Left lobe of liver (tissue), 2 donors: ENCODE measurements at regions not wholly inside any gene's neighbourhood (a gene's known extent, or its start where the extent isn't known, plus 50 kb on each side); places are given as distances from the start of the nearest gene placed in this dataset.

Source experiments
- ATAC-seq: fragments of 200-7000 bp; cut with Tn5 transposase; one replicate; pipeline ENCODE4 v1.9.1; 2020; ENCODE audit warnings: mild to moderate bottlenecking, moderate library complexity
- DNase-seq: peaks from one replicate; pipeline ENCODE4 v3.0.0-alpha.2; 2020; ENCODE audit warnings: low spot score
- donor health status: DM: no; HTN: no; CAD: no; lungs with moderate emphysema.
- donor health status: DM: no; HTN: yes; CAD: no.

DNA sequence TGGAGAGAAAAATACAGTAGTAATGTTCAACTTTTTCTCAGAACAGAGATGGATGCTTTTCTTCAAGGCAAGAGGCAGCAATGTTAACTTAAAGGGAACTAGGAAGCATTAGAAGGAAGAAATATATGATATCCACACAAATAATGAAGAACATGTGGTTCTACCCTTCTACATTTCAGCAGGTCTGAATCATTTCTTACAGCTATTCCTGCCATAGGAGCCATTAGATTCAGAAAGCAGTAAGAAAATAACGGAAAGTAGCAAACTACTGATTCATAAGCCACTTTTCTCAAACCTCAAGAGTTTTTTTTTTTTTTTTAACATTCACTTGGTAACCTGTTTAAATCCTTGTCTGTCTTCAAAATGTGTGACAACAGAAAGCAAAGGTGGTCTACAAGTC, 1251.6 kb upstream of the AGA start:
- ATAC-seq (no peak), DNase-seq (no peak)

DNA sequence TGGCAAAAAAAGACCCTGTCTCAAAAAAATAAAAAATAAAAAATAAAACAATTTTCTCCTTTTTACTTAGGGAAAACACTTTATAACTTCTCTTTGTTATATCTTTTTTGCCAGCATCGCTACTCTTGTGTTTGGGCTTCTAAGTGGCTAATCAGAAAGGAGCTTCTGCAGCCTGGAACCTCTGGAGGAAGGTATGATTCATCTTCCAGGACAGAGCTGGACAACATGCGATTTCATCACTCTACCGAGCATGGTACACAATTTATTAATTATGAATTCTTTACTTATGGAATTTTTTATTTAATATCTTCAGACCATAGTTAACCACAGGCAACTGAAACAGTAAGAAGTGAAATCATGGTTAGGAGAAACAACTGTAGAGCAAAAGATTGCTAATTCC, 1254.3 kb upstream of the AGA start:
- no peak for ATAC-seq
- no peak for DNase-seq

DNA sequence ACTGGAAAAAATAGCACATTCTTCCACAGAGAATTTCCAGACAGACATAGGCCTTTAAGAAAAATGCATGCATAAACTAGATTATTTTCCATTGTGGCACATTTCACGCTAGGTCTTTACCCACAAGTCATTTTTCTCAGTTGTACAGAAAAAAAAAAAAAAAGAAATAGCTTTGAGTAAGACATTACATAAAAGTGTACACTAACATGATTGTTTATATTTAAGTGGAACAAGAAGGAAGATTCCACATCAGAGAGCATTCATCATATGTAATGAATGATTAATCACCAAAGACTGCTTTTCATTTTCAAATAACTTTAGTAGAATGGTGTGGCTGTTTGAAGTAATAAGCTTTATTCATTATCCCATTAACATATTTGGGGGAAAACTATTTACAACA, 1270.2 kb upstream of the AGA start:
- DNase-seq: no peak
- ATAC-seq: no peak

DNA sequence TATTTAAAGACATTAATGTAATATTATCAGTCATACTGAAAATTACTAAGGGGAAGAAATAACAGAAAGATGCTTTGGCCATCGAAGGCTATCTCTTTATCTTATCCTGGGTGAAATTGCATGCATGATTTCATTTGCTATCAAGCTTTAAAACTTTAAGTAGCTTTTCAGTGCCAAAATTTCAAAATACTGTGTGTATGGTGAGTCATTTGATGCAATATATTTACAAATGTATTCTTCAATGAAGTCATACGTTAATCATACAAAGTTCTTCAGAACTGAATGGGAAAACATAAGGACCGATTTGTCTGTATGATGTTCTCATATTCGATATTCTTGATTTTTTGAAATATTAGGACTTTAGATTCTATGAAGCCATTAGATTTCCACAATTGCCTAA, 1295.8 kb upstream of the AGA start:
- ATAC-seq: no peak
- no peak for DNase-seq

DNA sequence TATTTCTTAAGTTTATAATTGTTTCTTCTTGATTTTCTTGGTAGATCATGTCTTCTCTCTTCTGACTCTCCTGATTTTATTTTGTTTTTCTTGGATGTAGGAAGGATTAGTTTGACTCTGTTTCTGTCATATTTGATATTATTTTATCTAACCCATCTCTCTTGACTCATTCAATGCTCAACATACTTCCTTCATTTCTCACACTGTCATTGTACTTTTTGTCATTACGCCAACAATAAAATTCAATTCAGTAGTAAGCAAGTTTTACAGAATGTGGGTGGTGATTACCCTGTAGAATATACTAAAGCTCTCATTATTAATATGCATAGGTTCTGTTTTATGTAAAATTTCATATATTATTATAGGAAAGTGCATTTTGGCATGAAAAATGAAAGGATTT, 1303.0 kb upstream of the AGA start:
- no peak for DNase-seq

DNA sequence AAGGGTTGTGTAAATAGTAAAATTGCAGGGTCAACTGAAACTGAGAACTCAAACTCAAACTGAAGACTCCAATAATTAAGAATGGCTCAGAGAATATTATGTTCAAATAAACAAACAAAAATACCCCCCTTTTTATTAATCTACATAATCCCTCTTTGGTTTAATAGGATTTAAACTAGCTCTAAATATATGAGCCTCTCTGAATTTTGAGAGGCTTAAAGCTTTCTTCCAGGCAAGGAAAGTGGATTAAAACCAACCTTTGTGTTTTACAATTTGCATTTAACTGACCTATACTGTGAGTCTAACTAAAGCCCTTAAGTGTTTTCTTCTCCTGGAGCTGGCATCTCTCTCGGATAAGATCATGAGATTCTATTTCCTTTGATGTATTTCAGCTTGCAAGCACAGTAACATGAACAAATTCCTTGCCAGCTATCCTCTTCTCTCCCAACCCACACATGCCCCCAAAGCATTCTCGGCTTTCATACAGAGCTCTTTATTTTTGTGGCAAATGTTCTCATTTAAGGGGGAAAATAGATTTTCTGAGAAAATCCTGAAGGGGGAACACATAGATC, 1310.8 kb upstream of the AGA start:
- ATAC-seq (no peak), DNase-seq (no peak)

More for the DNA sequence above, 1303.0 kb upstream of the AGA start:
- ATAC-seq: no peak

DNA sequence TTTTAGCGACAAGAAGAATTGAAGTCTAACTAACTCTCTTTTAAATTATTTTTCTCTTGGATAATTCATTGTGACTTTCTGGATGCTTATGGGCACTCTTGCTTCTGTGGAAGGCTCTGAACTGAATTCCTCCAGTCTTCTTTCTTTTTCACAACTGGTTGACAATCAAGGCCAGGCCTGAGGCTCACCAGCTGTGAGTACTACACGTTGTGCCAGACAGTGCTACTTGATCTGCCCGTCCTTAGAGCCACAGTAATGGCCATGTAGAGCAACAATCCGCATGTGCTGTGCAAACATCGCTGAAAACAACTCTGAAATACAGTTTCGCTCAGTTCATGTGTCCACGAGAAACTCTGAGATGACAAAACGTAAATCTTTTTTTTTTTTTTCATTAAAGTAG, 1336.3 kb upstream of the AGA start:
- no peak for ATAC-seq
- no peak for DNase-seq

DNA sequence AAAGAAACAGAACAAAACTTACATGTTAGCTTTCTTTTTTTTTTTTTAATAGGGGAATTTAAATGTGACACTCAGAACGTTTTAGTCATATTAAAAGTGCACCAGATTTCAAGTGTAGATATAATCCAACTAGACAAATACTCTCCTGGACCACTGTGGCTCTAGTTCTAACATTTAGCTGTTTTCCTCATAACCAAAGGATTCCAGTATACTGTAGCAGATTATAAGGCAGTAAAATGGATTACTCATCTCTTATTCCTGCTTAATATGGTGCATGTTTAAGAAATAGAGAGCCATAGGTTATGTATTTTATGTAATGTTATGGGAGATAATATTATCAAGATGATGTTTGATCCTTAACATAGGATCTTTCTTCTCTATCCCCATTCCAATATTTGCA, 1339.5 kb upstream of the AGA start:
- no peak for DNase-seq
- ATAC-seq: no peak

DNA sequence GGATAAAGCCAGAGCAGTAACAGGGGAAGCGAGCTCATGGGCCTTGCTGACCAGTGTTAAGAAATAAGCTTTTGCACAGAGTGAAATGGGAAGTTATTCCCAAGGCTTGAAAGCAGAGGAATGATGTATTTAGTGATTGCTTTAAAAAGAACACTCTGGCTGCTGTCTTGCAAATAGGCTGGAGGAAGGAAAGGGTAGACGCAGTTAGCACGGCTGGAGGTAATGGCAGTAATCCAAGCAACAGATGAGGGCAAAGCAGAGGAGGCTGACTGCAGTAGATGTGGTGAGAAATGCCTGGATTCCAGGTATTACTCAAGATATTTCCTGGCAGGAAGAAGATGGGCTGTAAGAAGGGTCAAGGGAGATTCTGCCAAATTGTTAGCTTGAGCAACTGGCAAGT, 1342.3 kb upstream of the AGA start:
- DNase-seq (no peak), ATAC-seq (no peak)

DNA sequence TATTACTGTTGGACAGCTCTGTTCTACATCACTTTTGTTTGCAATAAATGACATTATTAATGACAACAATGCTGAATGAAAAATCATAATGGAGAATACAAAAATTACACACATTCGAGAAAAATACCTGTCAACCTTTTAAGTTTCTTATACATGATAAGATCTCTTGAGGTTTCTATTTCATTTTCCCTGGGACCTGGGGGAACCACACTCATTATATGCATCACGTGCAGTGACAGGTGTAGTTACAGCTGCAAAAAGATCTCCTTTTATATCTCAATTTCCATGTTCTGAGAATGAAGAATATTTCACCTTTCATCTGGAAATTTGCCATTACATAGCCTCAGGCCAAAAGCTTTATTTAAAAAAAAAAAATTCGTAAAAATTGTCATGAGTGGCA, 1347.0 kb upstream of the AGA start:
- DNase-seq: no peak
- ATAC-seq: no peak

DNA sequence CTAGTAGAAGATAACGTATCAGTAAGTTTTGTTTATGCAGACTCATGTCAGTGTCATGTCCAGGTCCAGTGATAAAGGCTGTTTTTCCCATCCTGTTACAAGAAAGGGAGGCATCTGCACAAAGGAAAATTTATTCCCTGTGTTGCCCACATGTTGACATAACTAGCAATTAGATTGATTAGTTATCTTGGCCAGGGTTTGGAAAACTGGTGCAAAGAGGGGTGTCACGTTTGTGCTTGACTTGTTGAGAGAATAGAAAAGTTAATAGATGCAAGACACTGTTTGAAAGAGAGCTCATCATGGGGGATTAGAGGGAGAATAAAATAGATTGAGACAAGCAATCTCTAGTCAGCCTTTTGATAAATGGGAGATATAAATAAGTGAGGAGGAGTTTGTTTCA, 1357.0 kb upstream of the AGA start:
- DNase-seq: no peak
- no peak for ATAC-seq

DNA sequence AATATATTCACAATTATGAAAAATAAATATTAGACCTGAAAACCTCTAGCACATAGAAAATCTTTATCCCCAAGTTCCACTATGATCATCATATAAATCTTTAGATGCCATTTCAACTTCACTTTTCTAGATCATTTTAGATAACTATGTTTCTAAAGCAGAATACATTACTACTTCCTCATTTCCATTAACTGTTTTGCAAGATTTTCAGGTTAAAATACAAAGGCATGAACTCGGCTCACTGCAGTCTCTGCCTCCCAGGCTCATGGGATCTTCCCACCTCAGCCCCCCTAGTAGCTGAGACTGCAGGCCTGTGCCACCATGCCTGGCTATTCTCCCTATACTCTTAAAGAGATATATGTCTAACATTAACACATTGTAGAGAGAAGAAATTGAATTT, 1365.9 kb upstream of the AGA start:
- DNase-seq: no peak
- no peak for ATAC-seq

DNA sequence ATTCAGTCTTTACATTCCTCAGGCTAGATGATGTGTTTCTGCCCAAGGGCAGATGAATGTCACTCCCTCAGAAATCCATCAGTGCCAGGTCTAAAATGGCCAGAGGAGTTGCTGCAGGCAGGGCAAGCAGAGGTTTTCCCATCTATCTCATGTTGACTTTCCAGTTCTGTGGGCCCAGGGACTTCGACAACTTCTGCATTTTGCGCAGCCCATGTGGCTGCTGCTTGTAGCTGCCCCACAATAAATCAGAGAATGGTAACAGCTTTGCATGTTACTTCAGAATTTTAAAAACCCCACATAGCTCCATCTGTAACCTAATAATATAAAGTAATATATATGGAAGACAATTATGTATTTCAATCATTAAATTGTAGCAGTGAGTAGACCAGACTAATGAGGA, 1367.7 kb upstream of the AGA start:
- ATAC-seq: no peak
- no peak for DNase-seq

DNA sequence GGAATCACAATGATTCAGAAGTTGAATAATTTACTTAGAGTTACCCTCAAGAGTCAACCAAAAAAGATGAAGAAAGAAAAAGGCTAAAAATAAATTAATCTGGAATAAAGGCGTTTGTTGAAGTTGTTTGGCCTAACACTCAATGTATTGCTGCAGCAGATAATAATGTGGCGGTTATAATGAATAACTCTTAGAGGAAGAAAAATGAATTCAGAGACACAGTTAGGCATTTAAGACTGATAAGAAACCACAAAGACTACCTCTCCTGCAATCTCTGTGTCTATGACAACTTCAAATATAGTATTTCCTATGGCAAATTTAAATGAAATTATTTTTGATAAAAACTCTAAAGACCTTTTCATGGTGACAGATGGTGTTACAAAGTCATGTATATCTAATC, 1369.1 kb upstream of the AGA start:
- no peak for ATAC-seq
- DNase-seq: no peak

DNA sequence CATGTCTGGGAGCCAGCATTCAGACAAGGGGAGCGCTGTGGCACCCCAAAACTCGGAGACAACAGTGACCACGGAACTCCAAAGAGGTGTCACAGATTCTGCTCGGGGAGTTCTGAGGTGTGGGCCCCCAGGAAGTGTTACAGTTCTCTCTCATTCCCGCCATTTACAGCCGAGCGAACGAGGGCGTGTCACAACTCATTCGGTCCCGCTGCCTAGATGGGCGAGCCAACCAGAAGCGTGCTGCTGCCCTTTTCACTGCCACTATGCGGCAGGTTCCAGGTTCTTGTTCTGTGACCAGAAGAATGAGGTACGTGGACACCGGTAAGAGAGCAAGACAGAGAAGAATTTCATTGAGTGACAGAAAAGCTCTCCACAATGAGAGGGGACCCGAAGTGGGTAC, 1370.6 kb upstream of the AGA start:
- DNase-seq (no peak), ATAC-seq (no peak)

DNA sequence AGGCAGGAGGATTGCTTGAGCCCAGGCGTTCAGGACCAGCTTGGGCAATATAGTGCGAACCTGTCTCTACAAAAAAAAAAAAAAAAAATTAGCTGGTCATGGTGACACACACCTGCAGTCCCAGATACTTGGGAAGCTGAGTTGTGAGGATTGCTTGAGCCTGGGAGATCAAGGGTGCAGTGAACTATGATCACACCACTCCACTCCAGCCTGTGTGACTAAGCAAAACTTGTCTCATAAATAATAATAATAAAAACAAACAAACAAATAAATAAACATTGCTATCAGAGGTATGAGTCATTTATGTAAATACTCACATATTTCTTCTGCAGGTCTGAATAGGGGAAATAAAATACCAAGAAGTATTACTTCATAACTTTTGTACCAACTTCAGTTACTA, 1372.7 kb upstream of the AGA start:
- DNase-seq (no peak), ATAC-seq (no peak)

DNA sequence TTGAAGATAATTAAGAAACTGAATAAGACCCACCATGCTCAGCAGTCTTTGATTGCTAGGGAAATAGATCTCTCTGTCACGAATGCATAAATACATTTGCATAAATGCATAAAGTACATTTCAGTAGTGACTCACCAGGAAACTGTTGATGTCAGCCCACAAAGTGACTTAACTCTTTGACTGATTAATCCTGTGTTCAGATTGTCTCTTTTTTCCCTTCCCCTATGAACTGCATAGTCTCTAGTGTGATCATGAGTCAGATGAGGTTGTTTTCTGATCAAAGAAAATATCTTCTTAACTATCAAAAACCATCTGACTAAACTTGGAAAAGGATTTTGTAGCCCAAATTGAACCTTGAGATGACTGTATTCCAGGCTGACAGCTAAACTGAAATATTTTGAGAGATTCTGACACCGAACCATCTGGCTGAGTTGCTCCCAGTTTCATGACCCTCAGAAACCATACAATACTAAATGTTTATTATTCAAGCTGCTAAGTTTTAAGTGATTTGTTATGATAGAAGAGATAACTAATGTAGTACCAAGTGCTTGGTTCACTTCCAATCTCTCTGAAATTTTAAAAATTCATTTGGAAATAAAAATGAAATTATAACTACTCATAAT, 1381.5 kb upstream of the AGA start:
- no peak for ATAC-seq
- DNase-seq: no peak

DNA sequence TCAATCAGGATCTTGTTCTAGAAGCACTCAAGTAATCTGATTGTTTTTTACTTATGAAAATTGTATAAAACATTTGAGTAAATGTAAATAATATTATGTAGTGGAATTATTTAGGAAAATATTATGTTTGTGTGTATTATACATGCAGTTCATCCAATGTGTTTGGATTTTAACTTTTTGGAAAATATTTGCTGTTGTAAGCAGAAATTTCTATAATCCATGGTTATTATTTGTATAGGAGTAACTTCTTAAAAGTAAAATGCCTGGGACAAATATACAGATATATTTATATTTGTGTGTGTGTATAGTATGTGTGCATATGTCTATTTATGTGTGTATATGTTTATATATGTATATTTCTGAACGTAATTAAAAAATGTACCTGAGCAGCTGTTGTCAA, 1394.6 kb upstream of the AGA start:
- DNase-seq (no peak), ATAC-seq (no peak)

DNA sequence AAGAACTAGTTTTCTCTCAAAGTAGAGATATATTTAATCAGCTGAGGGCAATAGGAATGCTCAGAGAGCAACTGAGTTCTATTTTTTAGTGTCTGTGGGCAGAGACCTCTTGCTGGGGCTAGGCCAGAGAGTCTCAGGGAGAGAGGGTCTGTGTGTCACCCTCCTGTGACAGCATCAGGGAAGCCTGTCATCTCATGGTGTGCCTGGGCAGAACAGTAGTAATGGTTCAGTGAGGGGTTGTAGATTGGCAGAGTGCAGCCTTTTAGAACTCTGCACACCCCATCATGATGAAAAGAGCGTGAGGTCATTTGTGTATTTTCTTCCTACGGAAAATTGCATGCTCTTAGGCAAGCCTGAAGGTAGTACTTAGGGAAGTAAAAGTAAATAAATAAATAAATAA, 1396.5 kb upstream of the AGA start:
- ATAC-seq (no peak), DNase-seq (no peak)

DNA sequence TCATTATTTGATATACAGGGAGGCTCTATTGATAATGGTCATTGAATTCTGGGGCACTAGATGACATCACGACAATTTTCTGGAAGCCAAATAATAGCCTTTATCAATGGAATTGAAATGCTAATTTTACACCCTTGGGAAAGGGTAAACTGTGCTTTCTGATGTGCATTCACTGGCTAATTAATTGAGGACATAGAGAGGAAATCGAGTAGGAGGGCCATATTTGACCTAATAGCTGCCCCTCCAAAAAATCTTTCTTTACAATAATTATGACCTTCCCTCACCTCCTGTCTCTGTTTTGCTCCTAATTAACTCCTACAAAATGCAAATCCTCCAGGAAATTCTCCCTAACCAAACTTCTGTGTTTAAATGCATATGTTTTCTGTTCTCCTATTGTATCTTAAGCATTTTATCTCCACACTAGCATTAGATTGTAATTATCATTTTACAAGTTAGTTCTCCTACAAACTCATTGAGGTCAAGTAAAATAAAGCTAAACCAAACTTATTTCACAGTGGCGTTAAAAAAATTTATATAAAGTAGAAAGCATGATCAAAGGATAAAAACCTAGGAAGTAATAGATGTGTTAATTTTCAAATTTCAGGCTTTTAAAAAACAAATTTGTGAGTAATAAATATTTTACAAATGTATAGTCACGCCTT, 1414.0 kb upstream of the AGA start:
- no peak for DNase-seq
- no peak for ATAC-seq

DNA sequence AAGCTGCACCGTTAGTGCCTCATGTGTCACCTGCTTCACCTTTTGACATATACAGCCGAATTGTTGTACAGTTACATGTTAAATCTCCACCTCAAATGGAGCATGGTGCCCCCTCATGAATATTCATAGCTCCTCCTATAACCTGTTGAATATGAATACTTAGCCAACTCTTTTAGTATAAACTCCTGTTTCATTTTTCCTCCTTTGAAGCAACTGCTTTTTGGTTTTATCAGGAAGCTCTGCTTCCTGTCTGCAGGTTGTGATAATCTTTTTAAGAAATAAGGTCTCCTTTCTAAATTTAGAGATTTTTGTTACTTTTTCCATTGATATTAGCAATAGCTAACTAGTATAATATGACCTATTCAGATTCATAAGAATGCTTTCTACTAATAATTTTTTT, 1429.2 kb upstream of the AGA start:
- no peak for DNase-seq
- no peak for ATAC-seq

DNA sequence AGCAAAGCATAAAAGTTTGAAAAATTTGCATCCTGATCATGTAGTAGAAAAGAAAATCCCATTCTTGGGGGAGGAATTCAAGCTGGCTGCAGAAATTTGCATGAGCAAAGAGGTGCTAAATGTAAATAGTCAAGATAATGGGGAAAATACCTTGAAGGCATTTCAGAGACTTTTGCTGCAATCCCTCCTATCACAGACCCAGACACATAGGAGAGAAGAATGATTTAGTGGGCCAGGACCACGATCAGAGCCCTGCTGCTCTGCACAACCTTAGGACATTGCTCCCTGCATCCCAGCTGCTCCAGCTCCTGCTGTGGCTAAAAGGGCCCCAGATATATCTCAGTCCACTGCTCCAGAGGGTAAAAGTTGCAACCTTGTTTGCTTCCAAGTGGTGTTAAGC, 1439.7 kb upstream of the AGA start:
- ATAC-seq (no peak), DNase-seq (no peak)

DNA sequence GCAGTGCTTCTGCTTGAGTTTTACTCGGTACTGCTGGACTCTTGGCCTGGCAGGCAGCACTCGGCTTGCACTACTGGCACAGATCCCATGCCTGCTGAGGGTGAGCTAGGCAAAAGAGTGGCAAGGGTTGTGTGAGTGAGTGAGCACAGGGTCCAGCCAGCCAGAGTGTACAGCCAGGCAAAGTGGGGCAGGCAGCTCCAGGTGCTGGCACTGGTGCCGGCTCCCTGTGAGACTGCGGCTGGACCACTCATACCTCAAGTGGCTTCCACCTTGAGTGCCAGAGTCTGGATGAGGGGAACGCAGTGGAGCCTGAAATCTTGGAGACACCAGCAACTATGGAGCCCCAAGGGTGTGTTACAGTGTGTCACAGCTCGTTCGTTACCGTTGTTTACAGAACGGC, 1451.9 kb upstream of the AGA start:
- ATAC-seq (no peak), DNase-seq (no peak)
